K562 (cell line): ENCODE measurements at regions not wholly inside any gene's neighbourhood (a gene's known extent, or its start where the extent isn't known, plus 50 kb on each side); places are given as distances from the start of the nearest gene placed in this dataset.

Experiments
- ATF4 ChIP-seq: fragments of 450-650 bp; formaldehyde crosslinking; IDR thresholded peaks from 2 replicates; pipeline ENCODE4 v1.4.0; 2022; ENCODE audit warnings: mild to moderate bottlenecking, moderate library complexity
- KDM1A ChIP-seq, 2 experiments: fragments of 450-650 bp; IDR thresholded peaks; 2 replicates each; pipeline ENCODE4 v1.6.1; 2016; ENCODE audit warnings: mild to moderate bottlenecking in 2 of 2
- NR2C2 ChIP-seq, 2 experiments: fragments of 200-800 bp in 1 of 2; sonication (Bioruptor generic) in 1 of 2; sonication (generic) in 1 of 2; formaldehyde crosslinking in 1 of 2; IDR thresholded peaks; 2 replicates each; pipeline versions ENCODE4 v1.6.1 to v1.8.0; 2016 to 2022; ENCODE audit warnings: mild to moderate bottlenecking in 1 of 2, missing compliant biosample characterization in 1 of 2, missing genetic modification characterization in 1 of 2, missing genetic modification reagents in 1 of 2
- POLR2A ChIP-seq: fragments of 450-650 bp; conservative IDR thresholded peaks from 2 replicates; pipeline ENCODE4 v1.6.1; 2016
- ZNF398 ChIP-seq: fragments of 250-450 bp; sonication (Bioruptor Pico); IDR thresholded peaks from 2 replicates; pipeline ENCODE4 v1.8.0; 2021; ENCODE audit warnings: moderate library complexity, mild to moderate bottlenecking, inconsistent platforms
- TF ChIP-seq, protein P1 (sequence below), 3 experiments: IDR thresholded peaks in 2 of 3; conservative IDR thresholded peaks in 1 of 3; 2 replicates each; pipeline ENCODE4 v1.5.1; 2011 to 2012; ENCODE audit warnings: low read length in 3 of 3, mild to moderate bottlenecking in 3 of 3, control low read depth in 2 of 3, improper control_type of control experiment in 1 of 3, inconsistent platforms in 1 of 3, low read depth in 1 of 3, mixed read lengths in 1 of 3, moderate library complexity in 1 of 3; ENCODE audit not compliant: insufficient read depth in 2 of 3

- TF ChIP-seq KDM1A (IDR thresholded peaks at IDR 0.05) = no peak
- no peak for TF ChIP-seq POLR2A
- TF ChIP-seq, protein P1, sequence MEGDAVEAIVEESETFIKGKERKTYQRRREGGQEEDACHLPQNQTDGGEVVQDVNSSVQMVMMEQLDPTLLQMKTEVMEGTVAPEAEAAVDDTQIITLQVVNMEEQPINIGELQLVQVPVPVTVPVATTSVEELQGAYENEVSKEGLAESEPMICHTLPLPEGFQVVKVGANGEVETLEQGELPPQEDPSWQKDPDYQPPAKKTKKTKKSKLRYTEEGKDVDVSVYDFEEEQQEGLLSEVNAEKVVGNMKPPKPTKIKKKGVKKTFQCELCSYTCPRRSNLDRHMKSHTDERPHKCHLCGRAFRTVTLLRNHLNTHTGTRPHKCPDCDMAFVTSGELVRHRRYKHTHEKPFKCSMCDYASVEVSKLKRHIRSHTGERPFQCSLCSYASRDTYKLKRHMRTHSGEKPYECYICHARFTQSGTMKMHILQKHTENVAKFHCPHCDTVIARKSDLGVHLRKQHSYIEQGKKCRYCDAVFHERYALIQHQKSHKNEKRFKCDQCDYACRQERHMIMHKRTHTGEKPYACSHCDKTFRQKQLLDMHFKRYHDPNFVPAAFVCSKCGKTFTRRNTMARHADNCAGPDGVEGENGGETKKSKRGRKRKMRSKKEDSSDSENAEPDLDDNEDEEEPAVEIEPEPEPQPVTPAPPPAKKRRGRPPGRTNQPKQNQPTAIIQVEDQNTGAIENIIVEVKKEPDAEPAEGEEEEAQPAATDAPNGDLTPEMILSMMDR (IDR thresholded peaks at IDR 0.05 in 2 of 3, conservative IDR thresholded peaks at IDR 0.05 in 1 of 3; ENCODE audit: insufficient read depth in 2 of 3, low read depth in 1 of 3, low read length in 3 of 3) = no peak
- TF ChIP-seq ZNF398 (CRISPR knock-in tag) = no peak
- TF ChIP-seq ATF4 (CRISPR knock-in tag) = no peak
- no peak for TF ChIP-seq NR2C2 (CRISPR knock-in tag; IDR thresholded peaks at IDR 0.05)
- TF ChIP-seq NR2C2 (tag; IDR thresholded peaks at IDR 0.05) = no peak
Measured at GRCh38 chr5:135713161-135713915, 121.1 kb upstream of the SLC25A48 start.
